Thyroid gland (tissue), 4 donors: ENCODE measurements at regions not wholly inside any gene's neighbourhood (a gene's known extent, or its start where the extent isn't known, plus 50 kb on each side); places are given as distances from the start of the nearest gene placed in this dataset.

Experiments
- POLR2A ChIP-seq, 2 donors: fragments of 450-650 bp; IDR thresholded peaks; one replicate each; pipeline ENCODE4 v1.6.1; 2017; ENCODE audit warnings: antibody characterized with exemption in 2 of 2, mild to moderate bottlenecking in 2 of 2, moderate library complexity in 1 of 2
- TF ChIP-seq, protein P1 (sequence below), 6 experiments: fragments of 200-600 bp in 3 of 6; fragments of 450-650 bp in 3 of 6; sonication (generic) in 3 of 6; IDR thresholded peaks; one replicate each; pipeline ENCODE4 v1.5.1; 2016 to 2019; ENCODE audit warnings: antibody characterized with exemption in 6 of 6, mild to moderate bottlenecking in 2 of 6, inconsistent platforms in 1 of 6, moderate library complexity in 1 of 6

DNA sequence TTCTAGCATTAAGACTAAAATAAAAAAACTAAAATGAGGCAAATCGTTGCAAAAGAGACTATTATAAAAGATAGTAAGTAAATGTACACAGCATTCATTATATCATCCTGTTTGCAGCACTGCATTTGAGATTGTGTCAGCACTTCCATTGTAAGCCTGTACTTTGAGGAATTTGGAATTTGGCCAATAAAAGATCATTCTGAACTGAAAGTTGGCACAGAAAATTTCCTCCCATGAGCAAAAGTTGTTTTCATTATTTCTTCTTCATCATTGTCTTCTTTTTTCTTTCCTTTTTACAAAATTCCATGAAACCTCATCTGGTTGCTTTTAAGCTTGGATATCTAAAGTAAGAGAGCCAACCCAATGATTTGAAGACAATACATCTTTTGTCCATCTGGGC, 199.3 kb upstream of the ADAMTSL1 start:
- TF ChIP-seq, protein P1, sequence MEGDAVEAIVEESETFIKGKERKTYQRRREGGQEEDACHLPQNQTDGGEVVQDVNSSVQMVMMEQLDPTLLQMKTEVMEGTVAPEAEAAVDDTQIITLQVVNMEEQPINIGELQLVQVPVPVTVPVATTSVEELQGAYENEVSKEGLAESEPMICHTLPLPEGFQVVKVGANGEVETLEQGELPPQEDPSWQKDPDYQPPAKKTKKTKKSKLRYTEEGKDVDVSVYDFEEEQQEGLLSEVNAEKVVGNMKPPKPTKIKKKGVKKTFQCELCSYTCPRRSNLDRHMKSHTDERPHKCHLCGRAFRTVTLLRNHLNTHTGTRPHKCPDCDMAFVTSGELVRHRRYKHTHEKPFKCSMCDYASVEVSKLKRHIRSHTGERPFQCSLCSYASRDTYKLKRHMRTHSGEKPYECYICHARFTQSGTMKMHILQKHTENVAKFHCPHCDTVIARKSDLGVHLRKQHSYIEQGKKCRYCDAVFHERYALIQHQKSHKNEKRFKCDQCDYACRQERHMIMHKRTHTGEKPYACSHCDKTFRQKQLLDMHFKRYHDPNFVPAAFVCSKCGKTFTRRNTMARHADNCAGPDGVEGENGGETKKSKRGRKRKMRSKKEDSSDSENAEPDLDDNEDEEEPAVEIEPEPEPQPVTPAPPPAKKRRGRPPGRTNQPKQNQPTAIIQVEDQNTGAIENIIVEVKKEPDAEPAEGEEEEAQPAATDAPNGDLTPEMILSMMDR (IDR thresholded peaks at IDR 0.05): no peak
- no peak for TF ChIP-seq POLR2A (IDR thresholded peaks at IDR 0.05)
